Keratinocyte (primary cell): ENCODE measurements at regions not wholly inside any gene's neighbourhood (a gene's known extent, or its start where the extent isn't known, plus 50 kb on each side); places are given as distances from the start of the nearest gene placed in this dataset.

Source experiments
- EZH2 ChIP-seq: IDR thresholded peaks from one replicate; pipeline ENCODE4 v1.6.1; 2012; ENCODE audit warnings: inconsistent platforms, mild to moderate bottlenecking, low read length, moderate library complexity
- TF ChIP-seq, protein P1 (sequence below), 3 experiments: IDR thresholded peaks in 1 of 3; conservative IDR thresholded peaks in 1 of 3; optimal IDR thresholded peaks in 1 of 3; 2 replicates in 2 of 3; 3 replicates in 1 of 3; pipeline versions ENCODE3 to v1.5.1; 2011; ENCODE audit warnings: low read length in 3 of 3, mild to moderate bottlenecking in 3 of 3, moderate library complexity in 2 of 3, control low read depth in 1 of 3, inconsistent platforms in 1 of 3; ENCODE audit not compliant: insufficient read depth in 2 of 3; ENCODE audit errors: extremely low read depth in 1 of 3

DNA sequence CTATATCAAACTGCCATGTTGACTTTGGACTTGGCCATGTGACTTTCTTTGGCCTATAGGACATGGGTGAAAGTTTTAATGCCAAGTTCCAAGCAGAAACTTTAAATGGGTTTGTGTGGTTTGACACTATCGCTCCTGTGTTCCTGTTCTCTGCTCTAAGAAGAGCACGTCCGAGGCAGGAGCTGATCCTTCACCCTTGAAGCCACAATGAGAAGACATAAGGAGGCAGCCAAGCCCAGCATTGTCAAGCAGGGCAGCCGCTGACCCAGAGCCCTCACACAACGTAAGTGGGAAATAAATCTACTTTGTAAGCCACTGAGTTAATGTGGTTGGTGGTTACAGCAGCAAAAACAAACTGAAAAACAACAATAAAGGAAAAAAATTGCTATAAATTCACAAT is 422.4 kb downstream of the PID1 start:
- TF ChIP-seq, protein P1, sequence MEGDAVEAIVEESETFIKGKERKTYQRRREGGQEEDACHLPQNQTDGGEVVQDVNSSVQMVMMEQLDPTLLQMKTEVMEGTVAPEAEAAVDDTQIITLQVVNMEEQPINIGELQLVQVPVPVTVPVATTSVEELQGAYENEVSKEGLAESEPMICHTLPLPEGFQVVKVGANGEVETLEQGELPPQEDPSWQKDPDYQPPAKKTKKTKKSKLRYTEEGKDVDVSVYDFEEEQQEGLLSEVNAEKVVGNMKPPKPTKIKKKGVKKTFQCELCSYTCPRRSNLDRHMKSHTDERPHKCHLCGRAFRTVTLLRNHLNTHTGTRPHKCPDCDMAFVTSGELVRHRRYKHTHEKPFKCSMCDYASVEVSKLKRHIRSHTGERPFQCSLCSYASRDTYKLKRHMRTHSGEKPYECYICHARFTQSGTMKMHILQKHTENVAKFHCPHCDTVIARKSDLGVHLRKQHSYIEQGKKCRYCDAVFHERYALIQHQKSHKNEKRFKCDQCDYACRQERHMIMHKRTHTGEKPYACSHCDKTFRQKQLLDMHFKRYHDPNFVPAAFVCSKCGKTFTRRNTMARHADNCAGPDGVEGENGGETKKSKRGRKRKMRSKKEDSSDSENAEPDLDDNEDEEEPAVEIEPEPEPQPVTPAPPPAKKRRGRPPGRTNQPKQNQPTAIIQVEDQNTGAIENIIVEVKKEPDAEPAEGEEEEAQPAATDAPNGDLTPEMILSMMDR (optimal IDR thresholded peaks at IDR 0.05 in 1 of 3, IDR thresholded peaks at IDR 0.05 in 1 of 3, conservative IDR thresholded peaks at IDR 0.05 in 1 of 3; ENCODE audit: extremely low read depth in 1 of 3, insufficient read depth in 2 of 3, low read length in 3 of 3) = no peak
- no peak for TF ChIP-seq EZH2
